KG1 (cell line): ENCODE measurements at regions not wholly inside any gene's neighbourhood (a gene's known extent, or its start where the extent isn't known, plus 50 kb on each side); places are given as distances from the start of the nearest gene placed in this dataset.
"Not testable (repeated sequence)": the region's sequence is repeated elsewhere in the genome, so short reads cannot be mapped to it uniquely, and the experiment has no call there.

Experiments used
- DNase-seq: peaks from one replicate; lab custom pipeline; 2025; lab: John Stamatoyannopoulos, UW

DNA sequence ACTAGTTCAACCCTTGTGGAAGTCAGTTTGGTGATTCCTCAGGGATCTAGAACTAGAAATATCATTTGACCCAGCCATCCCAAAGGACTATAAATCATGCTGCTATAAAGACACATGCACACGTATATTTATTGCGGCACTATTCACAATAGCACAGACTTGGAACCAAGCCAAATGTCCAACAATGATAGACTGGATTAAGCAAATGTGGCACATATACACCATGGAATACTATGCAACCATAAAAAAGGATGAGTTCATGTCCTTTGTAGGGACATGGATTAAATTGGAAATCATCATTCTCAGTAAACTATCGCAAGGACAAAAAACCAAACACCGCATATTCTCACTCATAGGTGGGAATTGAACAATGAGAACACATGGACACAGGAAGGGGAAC lies 157.8 kb downstream of the MSN start:
- DNase-seq = not testable (repeated sequence)

DNA sequence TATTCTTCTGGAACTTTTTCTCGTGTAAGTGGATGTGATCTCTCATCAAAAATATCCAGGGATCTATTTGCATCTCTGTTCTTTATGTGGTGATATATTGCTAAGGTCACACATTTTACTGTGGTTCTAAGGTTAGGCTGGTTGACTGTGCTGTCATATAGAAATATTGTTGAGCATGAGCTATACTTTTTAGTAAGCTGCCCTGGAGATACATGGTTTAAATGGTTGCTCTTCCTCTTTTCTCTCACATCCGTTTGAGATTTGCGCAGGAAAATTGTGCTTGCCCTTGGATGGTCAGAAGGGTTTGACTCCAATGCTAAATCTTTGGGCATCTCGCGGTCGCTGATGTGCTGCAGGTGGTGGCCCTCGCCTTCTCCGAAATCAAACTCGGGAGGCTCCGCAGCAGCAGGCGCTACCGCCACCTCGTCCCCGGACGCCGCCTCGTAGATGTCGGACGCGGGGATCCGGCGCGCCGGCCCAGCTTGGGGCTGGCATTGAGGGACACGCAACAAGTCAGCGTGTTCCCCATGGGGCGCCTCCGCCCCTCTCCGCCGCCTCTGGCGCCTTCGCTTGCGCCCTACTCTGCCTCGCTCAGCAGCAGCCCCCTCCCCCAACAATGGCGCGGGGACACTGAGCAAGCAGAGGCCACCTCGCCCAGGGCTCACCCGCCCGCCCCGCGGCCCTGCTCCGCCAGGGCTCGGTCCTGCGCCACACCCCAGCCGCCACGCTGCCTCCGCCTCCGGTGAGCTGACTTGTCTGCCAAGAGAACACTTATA lies 154.5 kb downstream of the MSN start:
- DNase-seq = no peak

DNA sequence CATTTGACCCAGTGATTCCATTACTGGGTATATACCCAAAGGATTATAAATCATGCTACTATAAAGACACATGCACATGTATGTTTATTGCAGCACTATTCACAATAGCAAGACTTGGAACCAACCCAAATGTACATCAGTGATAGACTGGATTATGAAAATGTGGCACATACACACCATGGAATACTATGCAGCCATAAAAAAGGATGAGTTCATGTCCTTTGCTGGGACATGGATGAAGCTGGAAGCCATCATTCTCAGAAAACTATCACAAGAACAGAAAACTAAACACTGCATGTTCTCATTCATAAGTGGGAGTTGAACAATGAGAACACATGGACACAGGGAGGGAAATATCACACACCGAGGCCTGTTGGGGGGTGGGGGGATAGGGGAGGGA lies 152.5 kb downstream of the MSN start:
- not testable (repeated sequence) for DNase-seq

DNA sequence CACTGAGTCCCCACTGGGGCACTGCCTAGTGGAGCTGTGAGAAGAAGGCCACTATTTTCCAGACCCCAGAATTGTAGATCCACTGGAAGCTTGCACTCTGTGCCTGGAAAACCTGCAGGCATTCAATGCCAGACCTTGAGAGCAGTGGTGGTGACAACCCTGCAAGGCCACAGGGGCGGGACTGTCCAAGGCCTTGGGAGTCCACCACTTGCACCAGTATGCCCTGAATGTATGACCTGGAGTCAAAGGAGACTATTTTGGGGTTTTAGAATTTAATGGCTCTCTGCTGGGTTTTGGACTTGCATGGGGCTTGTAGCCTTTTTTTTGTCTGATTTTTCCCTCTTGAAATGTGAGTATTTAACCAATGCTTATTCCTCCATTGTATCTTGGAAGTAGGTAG lies 145.8 kb downstream of the MSN start:
- no peak for DNase-seq

DNA sequence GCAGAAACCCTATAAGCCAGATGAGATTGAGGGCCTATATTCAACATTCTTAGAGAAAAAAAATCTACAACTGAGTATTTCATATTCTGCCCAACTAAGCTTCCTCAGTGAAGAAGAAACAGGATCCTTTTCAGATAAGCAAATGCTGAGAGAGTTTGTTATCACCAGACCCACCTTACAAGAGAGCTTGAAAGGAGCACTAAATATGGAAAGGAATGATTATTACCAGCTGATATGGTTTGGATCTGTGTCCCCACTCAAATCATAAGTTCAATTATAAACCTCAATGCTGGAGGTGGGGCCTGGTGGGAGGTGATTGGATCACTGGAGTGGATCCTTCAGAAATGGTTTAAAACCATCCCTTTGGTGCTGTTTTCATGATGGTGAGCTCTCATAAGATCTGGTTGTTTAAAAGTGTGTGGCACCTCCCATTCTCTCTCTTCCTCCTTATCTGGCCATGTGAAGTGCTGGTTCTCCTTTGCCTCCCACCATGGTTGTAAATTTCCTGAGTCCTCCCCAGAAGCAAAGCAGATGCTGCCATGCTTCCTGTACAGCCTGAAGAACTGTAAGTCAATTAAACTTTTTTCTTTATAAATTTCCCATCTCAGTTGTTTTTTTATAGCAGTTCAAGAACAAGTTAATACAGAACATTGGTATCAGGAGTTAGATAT lies 144.2 kb downstream of the MSN start:
- DNase-seq = no peak
